ENCODE measurements at regions not wholly inside any gene's neighbourhood (a gene's known extent, or its start where the extent isn't known, plus 50 kb on each side); places are given as distances from the start of the nearest gene placed in this dataset.

GRCh38 chr10:121240556-121240955 is 357.7 kb downstream of the FGFR2 start:
- TF ChIP-seq NR2C2 (IDR thresholded peaks at IDR 0.05; ENCODE audit: borderline replicate concordance, control insufficient read depth, insufficient read length, low read depth) (no peak), EZH2 (IDR thresholded peaks at IDR 0.05; ENCODE audit: borderline replicate concordance, control insufficient read depth, low read depth, low read length) (no peak), EED (IDR thresholded peaks at IDR 0.05; ENCODE audit: low read depth) (no peak), ZBTB4 (CRISPR knock-in tag; IDR thresholded peaks at IDR 0.05) (no peak), CTCF (IDR thresholded peaks at IDR 0.05 in 2 of 3, conservative IDR thresholded peaks at IDR 0.05 in 1 of 3; ENCODE audit: control insufficient read depth in 2 of 3, extremely low read depth in 1 of 3, insufficient read depth in 1 of 3, low read depth in 3 of 3, low read length in 3 of 3) (no peak), RAD21 (IDR thresholded peaks at IDR 0.05; ENCODE audit: insufficient read depth, low read depth, low read length) (no peak), JUND (IDR thresholded peaks at IDR 0.05; ENCODE audit: low read depth, low read length) (no peak), NFIC (IDR thresholded peaks at IDR 0.05; ENCODE audit: low read depth, low read length) (no peak), SUPT20H (IDR thresholded peaks at IDR 0.05; ENCODE audit: borderline replicate concordance, control insufficient read depth, low read depth, low read length) (no peak), RCOR1 (conservative IDR thresholded peaks at IDR 0.05; ENCODE audit: low read depth, low read length) (no peak)
- TF ChIP-seq, protein P1, sequence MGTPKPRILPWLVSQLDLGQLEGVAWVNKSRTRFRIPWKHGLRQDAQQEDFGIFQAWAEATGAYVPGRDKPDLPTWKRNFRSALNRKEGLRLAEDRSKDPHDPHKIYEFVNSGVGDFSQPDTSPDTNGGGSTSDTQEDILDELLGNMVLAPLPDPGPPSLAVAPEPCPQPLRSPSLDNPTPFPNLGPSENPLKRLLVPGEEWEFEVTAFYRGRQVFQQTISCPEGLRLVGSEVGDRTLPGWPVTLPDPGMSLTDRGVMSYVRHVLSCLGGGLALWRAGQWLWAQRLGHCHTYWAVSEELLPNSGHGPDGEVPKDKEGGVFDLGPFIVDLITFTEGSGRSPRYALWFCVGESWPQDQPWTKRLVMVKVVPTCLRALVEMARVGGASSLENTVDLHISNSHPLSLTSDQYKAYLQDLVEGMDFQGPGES (IDR thresholded peaks at IDR 0.05), result no peak
- TF ChIP-seq, protein P2, sequence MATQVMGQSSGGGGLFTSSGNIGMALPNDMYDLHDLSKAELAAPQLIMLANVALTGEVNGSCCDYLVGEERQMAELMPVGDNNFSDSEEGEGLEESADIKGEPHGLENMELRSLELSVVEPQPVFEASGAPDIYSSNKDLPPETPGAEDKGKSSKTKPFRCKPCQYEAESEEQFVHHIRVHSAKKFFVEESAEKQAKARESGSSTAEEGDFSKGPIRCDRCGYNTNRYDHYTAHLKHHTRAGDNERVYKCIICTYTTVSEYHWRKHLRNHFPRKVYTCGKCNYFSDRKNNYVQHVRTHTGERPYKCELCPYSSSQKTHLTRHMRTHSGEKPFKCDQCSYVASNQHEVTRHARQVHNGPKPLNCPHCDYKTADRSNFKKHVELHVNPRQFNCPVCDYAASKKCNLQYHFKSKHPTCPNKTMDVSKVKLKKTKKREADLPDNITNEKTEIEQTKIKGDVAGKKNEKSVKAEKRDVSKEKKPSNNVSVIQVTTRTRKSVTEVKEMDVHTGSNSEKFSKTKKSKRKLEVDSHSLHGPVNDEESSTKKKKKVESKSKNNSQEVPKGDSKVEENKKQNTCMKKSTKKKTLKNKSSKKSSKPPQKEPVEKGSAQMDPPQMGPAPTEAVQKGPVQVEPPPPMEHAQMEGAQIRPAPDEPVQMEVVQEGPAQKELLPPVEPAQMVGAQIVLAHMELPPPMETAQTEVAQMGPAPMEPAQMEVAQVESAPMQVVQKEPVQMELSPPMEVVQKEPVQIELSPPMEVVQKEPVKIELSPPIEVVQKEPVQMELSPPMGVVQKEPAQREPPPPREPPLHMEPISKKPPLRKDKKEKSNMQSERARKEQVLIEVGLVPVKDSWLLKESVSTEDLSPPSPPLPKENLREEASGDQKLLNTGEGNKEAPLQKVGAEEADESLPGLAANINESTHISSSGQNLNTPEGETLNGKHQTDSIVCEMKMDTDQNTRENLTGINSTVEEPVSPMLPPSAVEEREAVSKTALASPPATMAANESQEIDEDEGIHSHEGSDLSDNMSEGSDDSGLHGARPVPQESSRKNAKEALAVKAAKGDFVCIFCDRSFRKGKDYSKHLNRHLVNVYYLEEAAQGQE (IDR thresholded peaks at IDR 0.05; ENCODE audit: low read depth, low read length), result no peak

Data from GM12878 (cell line).